Stimulated activated CD4-positive, alpha-beta T cell treated with anti-CD3 and anti-CD28 coated beads, Interleukin-1b, Interleukin-23, amount 100 ng/mL, for 24 hours (primary cell): ENCODE measurements at regions not wholly inside any gene's neighbourhood (a gene's known extent, or its start where the extent isn't known, plus 50 kb on each side); places are given as distances from the start of the nearest gene placed in this dataset.

Source experiments
- DNase-seq, 4 experiments: peaks; one replicate each; pipeline ENCODE4 v3.0.0-alpha.2; 2020; ENCODE audit warnings: low read depth in 4 of 4, low spot score in 1 of 4

- DNase-seq = no peak
These were observed 241.2 kb downstream of the PTBP2 start for GRCh38 chr1:96962751-96963211.

DNA sequence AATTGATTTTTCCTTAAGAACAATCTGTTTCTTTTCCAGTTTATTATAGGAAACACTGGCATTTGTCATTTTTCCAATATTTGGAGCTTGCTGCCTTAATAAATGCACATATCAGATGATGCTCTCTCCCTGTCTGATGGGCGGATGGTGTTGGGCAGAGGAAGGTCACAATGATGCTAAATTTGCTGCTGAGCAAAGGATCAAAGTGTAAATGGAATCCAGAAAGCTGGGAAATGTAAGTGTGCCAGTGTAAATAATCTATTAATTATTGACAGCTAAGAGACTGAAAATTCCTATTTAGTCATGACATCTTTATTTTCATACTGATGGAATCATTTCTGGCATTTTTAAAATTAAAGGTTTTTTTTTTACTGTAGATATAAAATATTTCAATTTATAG, 243.2 kb downstream of the PTBP2 start:
- no peak for DNase-seq

DNA sequence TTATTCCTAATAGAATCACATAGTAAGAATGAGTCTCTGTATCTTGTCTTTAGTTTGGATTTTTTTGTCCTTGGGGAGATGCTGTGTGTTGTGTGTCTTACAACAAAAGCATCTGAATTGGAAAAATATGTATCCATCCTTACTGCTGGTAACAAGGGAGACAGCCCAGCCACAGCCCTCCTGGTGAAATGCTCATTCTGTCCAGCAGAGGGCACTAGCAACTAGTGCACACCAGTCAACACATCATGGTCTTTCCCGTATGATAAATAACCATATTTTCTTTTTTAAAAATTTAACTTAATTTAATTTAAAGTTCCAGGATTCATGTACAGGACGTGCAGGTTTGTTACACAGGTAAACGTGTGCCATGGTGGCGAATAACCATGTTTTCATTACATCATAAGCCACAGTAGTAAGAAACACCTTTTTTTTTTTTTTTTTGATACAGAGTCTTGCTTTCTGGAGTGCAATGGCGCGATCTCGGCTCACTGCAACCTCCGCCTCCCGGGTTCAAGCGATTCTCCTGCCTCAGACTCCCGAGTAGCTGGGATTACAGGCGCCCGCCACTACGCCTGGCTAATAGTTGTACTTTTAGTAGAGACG, 245.1 kb downstream of the PTBP2 start:
- peak; percentile 38 to 61 (median 60) for DNase-seq

- no peak for DNase-seq
These were observed 245.7 kb downstream of the PTBP2 start for GRCh38 chr1:96967311-96967710.

DNA sequence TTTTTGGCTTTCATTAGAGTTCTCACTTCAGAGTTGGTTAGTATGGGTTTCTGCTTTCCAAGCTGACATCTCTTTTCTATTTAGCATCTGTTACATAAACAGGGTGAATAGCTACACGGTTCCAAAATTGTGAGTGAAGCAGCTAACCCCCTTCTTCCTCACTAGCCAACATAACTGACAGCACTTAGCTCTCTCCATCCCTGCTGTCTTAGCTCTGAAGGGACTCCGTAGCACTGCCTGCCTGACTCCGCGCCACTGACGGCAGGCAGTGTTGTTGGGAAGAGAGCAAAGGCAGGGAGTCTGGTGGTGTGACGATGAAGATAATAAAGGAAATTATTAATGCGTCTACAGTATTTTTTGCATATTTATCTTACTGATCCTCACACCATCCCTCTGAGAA, 247.0 kb downstream of the PTBP2 start:
- DNase-seq = no peak

DNA sequence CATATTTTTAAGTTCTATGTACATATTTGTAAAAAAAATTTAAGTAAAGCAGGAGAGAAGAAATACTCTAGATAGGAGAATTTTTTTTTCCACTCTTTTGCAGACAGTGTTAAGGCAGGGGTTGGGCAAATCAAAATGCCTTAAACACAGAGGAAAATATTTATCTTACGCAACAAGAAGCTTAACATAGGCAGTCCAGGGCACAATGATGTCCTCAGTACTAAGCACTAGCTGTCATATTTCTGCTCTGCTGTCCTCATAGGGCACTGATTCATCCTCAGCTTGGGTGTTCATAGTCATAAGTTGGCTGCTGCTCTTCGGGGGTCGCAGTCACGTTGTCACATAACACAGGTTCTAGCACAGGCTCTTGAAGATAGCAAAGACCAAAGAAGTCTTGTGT, 247.4 kb downstream of the PTBP2 start:
- no peak for DNase-seq

DNA sequence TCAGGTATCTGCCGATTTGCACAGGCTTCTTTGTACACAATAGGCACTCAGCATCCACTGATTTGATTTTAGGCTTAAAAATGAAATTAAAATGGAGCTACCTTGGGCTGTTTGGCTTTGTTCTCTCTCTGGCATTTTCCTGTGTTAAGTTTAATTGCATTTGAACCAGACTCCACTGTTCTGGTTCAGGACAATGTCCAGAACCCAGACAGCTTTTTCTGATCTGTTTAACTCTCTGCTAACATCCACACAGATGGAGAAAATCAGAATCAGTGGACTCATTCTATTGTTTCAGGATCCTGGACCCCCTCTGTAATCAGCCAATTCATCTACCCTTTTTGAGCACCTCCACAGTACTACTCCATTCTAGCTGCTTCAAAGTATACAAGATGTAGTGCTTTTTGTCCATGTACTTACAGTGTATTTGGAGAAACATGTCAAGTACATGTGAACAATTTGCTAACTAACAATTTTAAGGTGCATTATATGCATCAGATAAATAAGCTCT, 248.1 kb downstream of the PTBP2 start:
- DNase-seq = no peak

DNA sequence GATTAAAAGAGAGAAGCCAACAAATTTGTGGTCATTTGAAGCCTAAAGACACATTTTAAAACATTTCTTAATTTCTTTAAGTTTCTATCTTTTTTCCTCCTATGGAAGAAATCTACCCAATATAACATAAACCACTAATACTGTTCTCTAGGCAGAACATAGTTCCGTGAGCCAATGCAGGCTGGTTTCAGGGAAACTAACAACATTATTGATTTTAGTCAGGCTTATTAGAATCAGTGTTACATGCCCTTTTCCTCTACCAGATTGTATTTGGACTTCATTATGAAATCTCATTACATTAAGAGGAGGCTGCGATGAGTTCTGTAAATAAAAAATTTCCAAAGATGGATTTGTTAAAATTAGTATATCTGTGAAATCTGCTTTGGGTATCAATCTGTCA, 249.9 kb downstream of the PTBP2 start:
- DNase-seq = no peak

- DNase-seq = no peak
These were observed 250.4 kb downstream of the PTBP2 start for GRCh38 chr1:96971849-96972602.

GRCh38 chr1:96973605-96974004, 252.0 kb downstream of the PTBP2 start:
- DNase-seq = no peak

GRCh38 chr1:96978444-96978843, 256.9 kb downstream of the PTBP2 start:
- no peak for DNase-seq

DNA sequence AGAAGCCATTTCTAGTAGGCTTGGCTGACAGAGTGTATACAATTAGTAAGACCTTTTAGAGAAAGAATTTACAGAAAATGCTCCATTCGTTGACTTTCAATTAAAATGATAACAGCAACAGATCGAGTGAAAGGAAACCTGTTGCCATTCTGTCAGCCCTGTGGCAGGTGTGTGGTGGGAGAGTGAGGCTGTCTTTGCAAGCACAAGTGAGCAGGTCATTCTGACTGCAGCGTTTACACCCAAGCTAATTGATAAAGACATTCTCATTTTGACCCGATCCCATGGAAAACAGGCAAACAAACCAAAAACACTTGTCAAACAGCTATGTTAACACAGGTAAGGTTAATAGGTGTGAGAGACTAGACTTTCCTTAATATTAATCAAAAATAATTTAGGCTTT, 257.3 kb downstream of the PTBP2 start:
- DNase-seq = no peak

- no peak for DNase-seq
These were observed 258.0 kb downstream of the PTBP2 start for GRCh38 chr1:96979304-96980268.

- no peak for DNase-seq
These were observed 258.9 kb downstream of the PTBP2 start for GRCh38 chr1:96980448-96980847.

GRCh38 chr1:96981181-96981580, 259.6 kb downstream of the PTBP2 start:
- DNase-seq = no peak

DNA sequence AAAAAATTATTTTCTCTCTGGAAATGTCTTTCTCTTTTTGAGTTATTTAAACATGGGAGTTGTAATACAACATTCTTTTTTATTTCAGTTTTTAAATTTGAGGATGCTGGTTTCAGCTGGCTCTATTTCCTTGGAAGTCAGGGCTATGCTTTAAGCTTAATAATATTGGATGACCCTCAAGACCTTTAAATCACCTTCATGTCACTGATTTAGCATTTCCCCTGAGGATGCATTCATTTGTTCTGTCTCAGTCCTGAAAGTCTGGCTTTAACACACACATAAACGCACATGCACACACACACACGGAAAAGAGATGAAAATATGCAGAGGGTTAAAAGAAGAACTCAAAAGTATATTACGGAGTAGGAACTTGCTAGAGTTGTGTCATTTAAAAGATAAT, 260.5 kb downstream of the PTBP2 start:
- no peak for DNase-seq

DNA sequence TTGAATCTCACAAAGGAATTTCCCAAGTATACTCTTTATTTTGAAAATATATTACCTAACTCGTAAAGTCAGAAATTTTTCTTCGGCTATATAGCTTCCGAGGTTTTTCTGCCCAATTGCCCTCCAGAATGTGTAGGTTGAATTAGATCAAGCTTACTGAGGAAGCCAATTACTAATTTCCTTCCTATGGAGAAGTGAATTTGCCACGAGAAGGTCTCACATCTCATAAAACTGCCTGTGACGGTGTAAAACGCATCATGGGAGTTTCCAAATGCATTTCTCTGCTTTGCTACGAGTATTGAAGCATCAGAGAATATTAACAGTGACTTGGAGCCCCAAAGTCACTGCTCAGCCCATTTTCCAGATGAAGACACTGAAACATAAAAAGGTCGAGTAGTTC, 262.3 kb downstream of the PTBP2 start:
- DNase-seq = no peak

DNA sequence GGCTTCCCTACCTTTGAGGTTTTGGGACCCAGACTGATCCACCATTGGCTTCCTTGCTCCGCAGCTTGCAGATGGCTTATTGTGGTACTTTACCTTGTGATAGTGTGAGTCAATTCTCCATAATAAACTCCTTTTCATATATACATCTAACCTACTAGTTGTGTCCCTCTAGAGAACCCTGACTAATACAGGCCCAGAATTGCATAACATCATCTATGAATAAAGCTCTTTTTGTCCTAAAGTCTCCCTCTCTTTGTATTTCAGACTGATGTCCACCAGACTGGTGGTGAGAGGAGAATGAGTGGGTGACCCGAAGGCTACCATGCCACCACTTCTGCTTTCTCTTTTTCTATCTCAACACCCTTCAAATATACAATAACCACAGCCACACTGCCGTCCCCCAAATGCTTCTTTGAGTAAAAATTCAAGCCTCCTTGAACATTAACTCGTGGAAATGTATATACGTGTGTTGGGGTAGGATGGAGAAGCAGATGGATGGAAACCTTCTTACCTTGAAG, 265.7 kb downstream of the PTBP2 start:
- DNase-seq = no peak

DNA sequence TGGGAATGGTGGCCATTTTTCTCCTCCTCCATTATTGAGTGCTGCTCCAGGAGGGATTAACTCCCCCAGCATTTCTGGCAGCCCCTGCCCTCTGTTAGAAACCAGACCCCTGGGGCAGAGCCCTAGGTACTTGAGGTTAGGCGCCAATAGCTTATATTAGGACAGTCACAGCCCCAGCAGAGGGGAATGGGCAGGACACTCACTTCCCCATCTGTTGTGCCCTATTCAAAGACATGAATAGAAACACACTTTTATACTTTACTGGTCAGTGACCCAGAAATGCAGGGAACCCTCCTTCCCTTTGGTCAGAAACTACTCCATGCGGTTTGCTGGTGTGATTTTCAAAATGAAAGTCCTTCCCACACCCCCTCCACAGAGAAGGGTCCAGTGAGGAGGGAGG, 267.7 kb downstream of the PTBP2 start:
- no peak for DNase-seq

GRCh38 chr1:96990136-96990535, 268.6 kb downstream of the PTBP2 start:
- DNase-seq = no peak

DNA sequence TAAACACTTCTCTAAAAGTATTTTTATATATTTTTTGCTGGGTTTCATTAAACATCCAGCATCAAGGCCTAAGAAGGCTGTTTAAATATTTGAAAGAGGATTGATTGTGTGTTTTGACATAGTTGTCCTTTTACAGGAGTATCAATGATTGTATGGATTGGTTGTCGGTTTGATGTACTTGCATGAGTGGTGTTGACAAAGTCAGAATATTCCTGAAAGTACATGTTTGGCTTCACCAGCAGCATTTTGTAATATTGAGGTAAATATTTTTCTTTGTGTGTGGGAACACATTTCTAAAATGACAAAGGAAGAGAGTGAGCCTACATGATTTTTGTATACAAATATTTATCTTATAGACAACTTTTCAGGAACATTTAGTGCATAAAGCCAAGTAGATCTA, 269.7 kb downstream of the PTBP2 start:
- no peak for DNase-seq
